Type B pancreatic cell (in vitro differentiated cells): ENCODE measurements at regions not wholly inside any gene's neighbourhood (a gene's known extent, or its start where the extent isn't known, plus 50 kb on each side); places are given as distances from the start of the nearest gene placed in this dataset. TPM values are rescaled to one million over a fixed set of nuclear protein-coding genes. Genes with fewer than 3 reads are reported as not detected.

Experiments
- DNase-seq: peaks from one replicate; pipeline ENCODE4 v3.0.0; 2021; ENCODE audit warnings: mixed read lengths; ENCODE audit not compliant: unreplicated experiment; ENCODE audit errors: extremely low spot score
- H3K27ac Mint-ChIP-seq: 2 replicates; pipeline ENCODE4 v1.8.0; 2021; ENCODE audit warnings: mild to moderate bottlenecking, mixed read lengths
- H3K27me3 Mint-ChIP-seq: 2 replicates; pipeline ENCODE4 v1.8.0; 2021; ENCODE audit warnings: mixed read lengths
- H3K36me3 Mint-ChIP-seq: 2 replicates; pipeline ENCODE4 v1.8.0; 2021; ENCODE audit warnings: mixed read lengths
- H3K4me1 Mint-ChIP-seq: one replicate; pipeline ENCODE4 v1.8.0; 2021; ENCODE audit warnings: mixed read lengths; ENCODE audit not compliant: unreplicated experiment
- H3K4me3 Mint-ChIP-seq: 2 replicates; pipeline ENCODE4 v1.8.0; 2021; ENCODE audit warnings: mild to moderate bottlenecking, mixed read lengths
- H3K9me3 Mint-ChIP-seq: 2 replicates; pipeline ENCODE4 v1.8.0; 2021; ENCODE audit warnings: mixed read lengths
- microRNA-seq: library from miRNA; unstranded; fragments of <30 nt; microRNA quantifications from one replicate; pipeline ENCODE4, GENCODE V29; 2020
- TF ChIP-seq, protein P1 (sequence below): fragments of 200-600 bp; sonication (generic); conservative IDR thresholded peaks from 2 replicates; pipeline ENCODE4 v1.5.0; 2021; ENCODE audit warnings: antibody characterized with exemption, mild to moderate bottlenecking

DNA sequence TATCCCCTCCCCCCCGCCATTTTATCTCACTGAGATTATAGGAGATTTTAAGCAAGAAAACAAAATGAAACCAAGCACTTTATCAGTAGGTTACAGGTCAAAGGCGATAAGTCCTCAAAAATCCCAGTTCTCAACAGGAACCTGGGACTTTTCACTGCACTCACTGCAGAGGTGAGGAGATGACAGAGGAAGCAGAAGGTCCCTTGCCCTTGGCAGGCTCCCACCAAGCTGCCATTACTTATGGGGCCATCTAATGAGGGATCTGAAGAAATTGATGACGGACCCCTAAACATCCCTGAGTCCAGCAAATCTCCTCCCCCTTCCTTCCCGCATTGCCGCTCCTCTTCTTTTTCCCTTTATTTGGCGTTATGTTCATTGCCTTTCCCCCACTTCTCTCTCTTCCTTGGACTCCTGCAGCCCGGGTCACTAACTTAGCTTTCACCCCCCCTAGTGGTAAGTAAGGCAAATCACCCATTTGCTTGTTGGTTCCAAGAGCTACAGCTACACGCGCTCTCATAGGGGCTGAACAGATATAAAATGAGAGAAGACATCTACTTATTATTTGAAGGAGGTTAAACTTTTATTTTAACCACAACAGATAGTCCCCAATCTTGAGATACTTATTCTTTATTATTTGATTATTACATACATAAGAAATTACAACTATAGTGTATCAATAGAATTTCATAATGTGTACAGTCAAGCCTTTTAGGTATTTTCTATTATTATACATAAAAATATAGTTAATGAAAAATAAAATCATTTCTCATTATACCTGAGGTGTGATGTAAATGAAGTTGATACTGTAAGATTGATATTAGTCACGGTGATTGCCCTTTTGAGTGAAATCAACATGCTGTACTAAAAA lies 52.0 kb upstream of the ARGLU1 start:
- peaks cover 8% of the 10 kb centered on the region for H3K4me1 Mint-ChIP-seq
- H3K4me3 Mint-ChIP-seq: peak overlapping the region; percentile 57
- peaks cover 5% of the 10 kb centered on the region for H3K9me3 Mint-ChIP-seq

More for the DNA sequence above, 52.0 kb upstream of the ARGLU1 start:
- Mint-ChIP-seq H3K36me3 (no peaks in the 10 kb centered on the region), H3K27me3 (peaks cover 7% of the 10 kb centered on the region), H3K27ac (no peak overlapping the region)
- DNase-seq: no peak
- TF ChIP-seq, protein P1, sequence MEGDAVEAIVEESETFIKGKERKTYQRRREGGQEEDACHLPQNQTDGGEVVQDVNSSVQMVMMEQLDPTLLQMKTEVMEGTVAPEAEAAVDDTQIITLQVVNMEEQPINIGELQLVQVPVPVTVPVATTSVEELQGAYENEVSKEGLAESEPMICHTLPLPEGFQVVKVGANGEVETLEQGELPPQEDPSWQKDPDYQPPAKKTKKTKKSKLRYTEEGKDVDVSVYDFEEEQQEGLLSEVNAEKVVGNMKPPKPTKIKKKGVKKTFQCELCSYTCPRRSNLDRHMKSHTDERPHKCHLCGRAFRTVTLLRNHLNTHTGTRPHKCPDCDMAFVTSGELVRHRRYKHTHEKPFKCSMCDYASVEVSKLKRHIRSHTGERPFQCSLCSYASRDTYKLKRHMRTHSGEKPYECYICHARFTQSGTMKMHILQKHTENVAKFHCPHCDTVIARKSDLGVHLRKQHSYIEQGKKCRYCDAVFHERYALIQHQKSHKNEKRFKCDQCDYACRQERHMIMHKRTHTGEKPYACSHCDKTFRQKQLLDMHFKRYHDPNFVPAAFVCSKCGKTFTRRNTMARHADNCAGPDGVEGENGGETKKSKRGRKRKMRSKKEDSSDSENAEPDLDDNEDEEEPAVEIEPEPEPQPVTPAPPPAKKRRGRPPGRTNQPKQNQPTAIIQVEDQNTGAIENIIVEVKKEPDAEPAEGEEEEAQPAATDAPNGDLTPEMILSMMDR: peak; percentile 83

Small RNA genes lying in the stretch of these regions (microRNA-seq; reads per million reads assigned to microRNA genes)
- gene MIR1267: not detected
